Uterus (tissue), 2 donors: ENCODE measurements at regions not wholly inside any gene's neighbourhood (a gene's known extent, or its start where the extent isn't known, plus 50 kb on each side); places are given as distances from the start of the nearest gene placed in this dataset.

Experiments
- CTCF ChIP-seq, 4 experiments: fragments of 200-600 bp in 2 of 4; fragments of 450-650 bp in 2 of 4; sonication (generic) in 2 of 4; IDR thresholded peaks; one replicate each; pipeline ENCODE4 v1.5.1; 2016 to 2019; ENCODE audit warnings: antibody characterized with exemption in 4 of 4, mild to moderate bottlenecking in 2 of 4, moderate library complexity in 1 of 4
- POLR2A ChIP-seq, 2 donors: fragments of 450-650 bp; IDR thresholded peaks; one replicate each; pipeline ENCODE4 v1.6.1; 2016; ENCODE audit warnings: antibody characterized with exemption in 2 of 2, mild to moderate bottlenecking in 1 of 2, moderate library complexity in 1 of 2

GRCh38 chr7:106169821-106170610 is 57.9 kb upstream of the SYPL1 start:
- TF ChIP-seq CTCF (IDR thresholded peaks at IDR 0.05) (no peak), POLR2A (IDR thresholded peaks at IDR 0.05) (no peak)
